Stimulated activated CD4-positive, alpha-beta T cell treated with anti-CD3 and anti-CD28 coated beads, Interleukin-4, amount 100 ng/mL, for 1 hour (primary cell): ENCODE measurements at regions not wholly inside any gene's neighbourhood (a gene's known extent, or its start where the extent isn't known, plus 50 kb on each side); places are given as distances from the start of the nearest gene placed in this dataset.

ENCODE experiments used
- DNase-seq: peaks from one replicate; pipeline ENCODE4 v3.0.0-alpha.2; 2020

- no peak for DNase-seq
Measured at GRCh38 chr10:10211409-10211808, 806.3 kb upstream of the CELF2 start.

GRCh38 chr10:10213237-10213636 lies 804.4 kb upstream of the CELF2 start:
- DNase-seq, result no peak

- no peak for DNase-seq
Measured at GRCh38 chr10:10222304-10222841, 795.3 kb upstream of the CELF2 start.

GRCh38 chr10:10223131-10223530 lies 794.5 kb upstream of the CELF2 start:
- no peak for DNase-seq

GRCh38 chr10:10225136-10225676 lies 792.5 kb upstream of the CELF2 start:
- no peak for DNase-seq

- DNase-seq, result no peak
Measured at GRCh38 chr10:10233229-10233628, 784.4 kb upstream of the CELF2 start.

GRCh38 chr10:10235003-10235402 lies 782.7 kb upstream of the CELF2 start:
- DNase-seq, result no peak

GRCh38 chr10:10247585-10247984 lies 770.1 kb upstream of the CELF2 start:
- DNase-seq, result no peak

GRCh38 chr10:10256860-10257259 lies 760.8 kb upstream of the CELF2 start:
- no peak for DNase-seq

- no peak for DNase-seq
Measured at GRCh38 chr10:10259013-10259412, 758.7 kb upstream of the CELF2 start.

- no peak for DNase-seq
Measured at GRCh38 chr10:10270126-10271050, 747.3 kb upstream of the CELF2 start.

- DNase-seq, result no peak
Measured at GRCh38 chr10:10271639-10272192, 746.0 kb upstream of the CELF2 start.

GRCh38 chr10:10273661-10274060 lies 744.0 kb upstream of the CELF2 start:
- DNase-seq, result no peak

- DNase-seq, result no peak
Measured at GRCh38 chr10:10279906-10280305, 737.8 kb upstream of the CELF2 start.

- no peak for DNase-seq
Measured at GRCh38 chr10:10292501-10292900, 725.2 kb upstream of the CELF2 start.

- no peak for DNase-seq
Measured at GRCh38 chr10:10293041-10293440, 724.6 kb upstream of the CELF2 start.

GRCh38 chr10:10293481-10293951 lies 724.2 kb upstream of the CELF2 start:
- DNase-seq, result no peak

- no peak for DNase-seq
Measured at GRCh38 chr10:10294184-10294880, 723.3 kb upstream of the CELF2 start.

GRCh38 chr10:10294881-10295529 lies 722.7 kb upstream of the CELF2 start:
- no peak for DNase-seq

- DNase-seq, result no peak
Measured at GRCh38 chr10:10295537-10295936, 722.1 kb upstream of the CELF2 start.

GRCh38 chr10:10302689-10303088 lies 715.0 kb upstream of the CELF2 start:
- no peak for DNase-seq

- no peak for DNase-seq
Measured at GRCh38 chr10:10307036-10307435, 710.6 kb upstream of the CELF2 start.

GRCh38 chr10:10307551-10307950 lies 710.1 kb upstream of the CELF2 start:
- DNase-seq, result no peak
